Activated CD4-positive, alpha-beta memory T cell treated with anti-CD3 and anti-CD28 coated beads, Interleukin-2, amount 10 ng/mL, durations not matched to agents 7 days and 5 days (primary cell): ENCODE measurements at regions not wholly inside any gene's neighbourhood (a gene's known extent, or its start where the extent isn't known, plus 50 kb on each side); places are given as distances from the start of the nearest gene placed in this dataset.
A peak's percentile ranks its signal among the peaks of the same experiment; 100 is the strongest.

ENCODE experiments used
- CTCF ChIA-PET: fragments of 350-600 bp; sonication (Branson Sonifier 250); formaldehyde crosslinking; loops from one replicate; lab custom pipeline; 2021; ENCODE audit warnings: antibody characterized with exemption, inconsistent platforms; lab: Charles Lee
- POLR2A ChIA-PET: fragments of 350-600 bp; sonication (Branson Sonifier 250); formaldehyde crosslinking; loops from one replicate; lab custom pipeline; 2021; ENCODE audit warnings: antibody characterized with exemption; lab: Charles Lee
- DNase-seq: peaks from one replicate; pipeline ENCODE4 v3.0.0-alpha.2; 2020
- H3K27ac Mint-ChIP-seq: one replicate; pipeline ENCODE4 v1.8.0; 2021; ENCODE audit warnings: mild to moderate bottlenecking, mixed read lengths
- H3K27me3 Mint-ChIP-seq: one replicate; pipeline ENCODE4 v1.8.0; 2021; ENCODE audit warnings: mixed read lengths
- H3K36me3 Mint-ChIP-seq: one replicate; pipeline ENCODE4 v1.8.0; 2021; ENCODE audit warnings: low read depth, mixed read lengths
- H3K4me1 Mint-ChIP-seq: one replicate; pipeline ENCODE4 v1.8.0; 2021; ENCODE audit warnings: mixed read lengths
- H3K4me3 Mint-ChIP-seq: one replicate; pipeline ENCODE4 v1.8.0; 2021; ENCODE audit warnings: mild to moderate bottlenecking, mixed read lengths
- H3K9me3 Mint-ChIP-seq: one replicate; pipeline ENCODE4 v1.8.0; 2021; ENCODE audit warnings: mixed read lengths

DNA sequence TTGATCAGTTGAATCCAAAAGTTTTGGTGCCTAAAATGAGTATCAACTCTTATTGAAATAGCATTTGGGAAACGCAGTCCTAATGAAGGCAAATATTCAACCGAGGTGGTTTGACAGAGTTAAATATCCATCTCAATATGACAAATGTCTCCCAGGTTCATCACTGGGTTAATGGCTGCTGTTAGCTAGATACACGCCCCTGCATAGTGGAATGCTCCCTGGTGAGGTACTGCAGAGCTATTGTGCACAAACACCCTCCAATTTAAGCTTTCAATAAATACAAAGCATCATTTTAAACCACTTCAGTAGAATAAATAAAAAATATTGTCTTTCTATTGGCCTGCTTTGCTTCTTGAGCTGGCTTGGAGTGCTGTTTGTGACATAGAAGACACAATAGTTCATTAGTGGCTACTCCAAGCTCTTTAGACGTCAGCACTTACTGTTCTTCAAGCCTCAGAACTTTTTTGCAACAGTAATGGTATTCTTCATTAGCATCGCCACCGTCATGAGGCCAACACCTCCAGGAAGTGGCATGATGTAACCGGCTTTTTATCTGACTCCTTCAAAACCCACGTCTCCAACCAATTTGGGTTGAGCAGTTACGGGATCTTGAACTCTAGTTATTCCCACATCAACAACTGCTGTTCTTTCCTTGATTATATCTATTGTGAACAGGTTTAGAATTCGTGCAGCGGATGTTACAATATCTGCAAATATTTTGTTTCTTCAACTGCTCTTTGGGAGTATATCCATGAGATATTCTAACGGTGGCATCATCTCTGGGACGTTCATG lies 1159.6 kb upstream of the EPHA6 start:
- peaks cover 3% of the 10 kb centered on the region for H3K9me3 Mint-ChIP-seq
- no peak overlapping the region for H3K27ac Mint-ChIP-seq
- no peaks in the 10 kb centered on the region for H3K27me3 Mint-ChIP-seq
- DNase-seq: no peak
- CTCF ChIA-PET: no interaction called here
- POLR2A ChIA-PET: no interaction called here
- no peak overlapping the region for H3K4me3 Mint-ChIP-seq
- H3K36me3 Mint-ChIP-seq: no peaks in the 10 kb centered on the region
- no peaks in the 10 kb centered on the region for H3K4me1 Mint-ChIP-seq

DNA sequence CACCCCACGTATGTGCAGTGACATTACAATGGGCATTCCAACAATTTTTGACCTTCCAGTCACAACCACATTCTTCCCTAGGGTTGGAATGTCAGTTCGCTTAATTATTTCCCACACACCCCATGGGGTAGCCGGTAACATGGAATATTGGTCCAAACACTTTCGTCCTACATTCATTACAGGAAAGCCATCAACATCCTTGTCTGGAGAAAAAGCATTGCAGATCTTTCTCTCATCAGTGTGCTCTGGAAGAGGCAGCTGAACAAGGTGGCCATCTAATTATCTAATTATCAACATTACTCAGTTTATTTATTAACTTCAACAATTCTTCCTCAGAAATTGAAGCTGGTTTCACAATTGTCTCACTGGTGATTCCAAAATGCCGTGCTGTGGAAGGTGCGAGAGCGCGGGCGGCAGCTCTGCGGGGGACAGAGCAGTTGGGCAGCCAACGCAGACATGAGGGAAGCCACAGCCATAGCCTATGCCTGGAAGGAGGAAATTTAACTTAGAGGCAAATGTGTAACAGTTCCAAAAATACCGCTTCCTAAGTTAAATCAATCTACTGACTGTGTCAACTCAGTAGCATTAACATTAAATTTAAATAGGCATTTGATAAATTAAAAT lies 1158.9 kb upstream of the EPHA6 start:
- no peaks in the 10 kb centered on the region for H3K27me3 Mint-ChIP-seq

DNA sequence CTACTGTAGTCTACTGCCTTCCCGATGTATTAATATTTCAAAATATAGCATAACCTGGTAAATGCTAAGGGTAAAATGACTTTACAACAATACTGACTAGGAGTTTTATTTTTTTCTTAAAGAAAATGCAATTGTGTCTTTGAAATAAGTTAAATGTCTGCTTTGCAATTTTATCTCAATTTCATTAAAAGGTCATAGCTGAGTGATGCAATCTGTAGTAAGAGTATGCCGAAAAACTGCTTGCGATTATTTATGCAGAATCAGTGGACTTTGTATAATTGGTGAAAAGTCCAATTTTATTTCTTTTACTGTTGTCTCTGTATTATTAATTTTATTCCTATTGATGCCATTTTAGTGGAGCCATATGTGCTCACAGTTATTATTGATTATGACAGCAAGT lies 1143.6 kb upstream of the EPHA6 start:
- Mint-ChIP-seq H3K27ac (no peak overlapping the region), H3K36me3 (no peaks in the 10 kb centered on the region), H3K4me3 (no peak overlapping the region), H3K4me1 (no peaks in the 10 kb centered on the region), H3K9me3 (no peaks in the 10 kb centered on the region), H3K27me3 (no peaks in the 10 kb centered on the region)
- ChIA-PET POLR2A (no interaction called here), CTCF (no interaction called here)
- no peak for DNase-seq

More for the DNA sequence above, 1158.9 kb upstream of the EPHA6 start:
- H3K27ac Mint-ChIP-seq: no peak overlapping the region
- no peak for DNase-seq
- no peaks in the 10 kb centered on the region for H3K36me3 Mint-ChIP-seq
- no peaks in the 10 kb centered on the region for H3K9me3 Mint-ChIP-seq
- H3K4me3 Mint-ChIP-seq: no peak overlapping the region
- CTCF ChIA-PET: no interaction called here
- H3K4me1 Mint-ChIP-seq: no peaks in the 10 kb centered on the region
- POLR2A ChIA-PET: no interaction called here

DNA sequence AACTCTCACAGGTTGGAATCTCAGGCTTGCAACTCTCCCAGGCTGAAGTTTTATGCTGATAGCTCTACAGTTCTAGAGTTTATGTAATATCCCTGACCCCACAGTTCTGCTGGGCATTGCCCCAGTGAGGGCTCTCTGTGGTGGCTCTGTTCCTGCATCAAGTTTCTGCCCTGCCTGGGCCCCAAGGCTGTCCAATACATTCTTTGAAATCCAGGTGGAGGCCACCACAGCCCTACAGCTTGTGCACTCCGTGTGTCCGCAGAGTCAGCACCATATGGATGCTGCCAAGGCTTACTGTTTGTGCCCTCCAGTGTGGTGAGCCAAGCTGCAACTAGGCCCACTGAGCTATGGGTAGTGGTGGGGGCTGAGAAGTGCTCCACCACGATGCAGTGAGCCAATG lies 1141.2 kb upstream of the EPHA6 start:
- ChIA-PET POLR2A (no interaction called here), CTCF (no interaction called here)
- Mint-ChIP-seq H3K27ac (no peak overlapping the region), H3K36me3 (no peaks in the 10 kb centered on the region), H3K4me1 (no peaks in the 10 kb centered on the region), H3K9me3 (no peaks in the 10 kb centered on the region), H3K27me3 (no peaks in the 10 kb centered on the region), H3K4me3 (no peak overlapping the region)
- no peak for DNase-seq

DNA sequence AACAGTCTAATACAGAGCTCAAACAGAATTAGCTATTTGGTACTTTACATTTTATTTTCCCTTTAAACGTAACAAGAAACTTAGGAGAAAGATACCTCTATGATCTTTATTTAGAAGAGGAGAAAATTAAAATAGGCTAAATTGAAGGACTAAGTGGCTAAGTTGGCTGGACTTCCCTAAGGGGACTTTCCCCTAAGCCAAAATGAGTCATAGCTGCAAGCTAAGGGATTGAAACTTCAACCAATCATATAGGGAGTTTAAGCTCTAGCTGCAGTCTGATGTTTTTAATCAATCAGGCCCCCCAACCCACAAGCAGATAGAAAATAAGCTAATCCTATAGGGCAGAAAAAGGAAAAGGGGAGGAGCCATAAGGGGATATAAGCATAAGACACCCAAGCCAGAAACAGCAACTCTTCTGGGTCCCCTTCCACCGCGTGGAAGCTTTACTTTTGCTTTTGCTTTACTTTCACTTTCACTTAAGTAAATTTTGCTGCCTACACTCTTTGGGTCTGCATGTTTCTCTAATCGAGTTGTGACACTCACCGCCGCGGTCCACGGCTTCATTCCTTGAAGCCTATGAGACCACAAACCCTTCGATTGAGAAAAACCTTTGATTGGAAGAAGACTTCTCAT lies 1108.5 kb upstream of the EPHA6 start:
- CTCF ChIA-PET: no interaction called here
- Mint-ChIP-seq H3K27me3 (no peaks in the 10 kb centered on the region), H3K4me1 (no peaks in the 10 kb centered on the region), H3K9me3 (peaks cover 4% of the 10 kb centered on the region), H3K27ac (no peak overlapping the region), H3K36me3 (no peaks in the 10 kb centered on the region), H3K4me3 (peak overlapping the region; percentile 58)
- POLR2A ChIA-PET: no interaction called here
- peak; percentile 18 for DNase-seq

DNA sequence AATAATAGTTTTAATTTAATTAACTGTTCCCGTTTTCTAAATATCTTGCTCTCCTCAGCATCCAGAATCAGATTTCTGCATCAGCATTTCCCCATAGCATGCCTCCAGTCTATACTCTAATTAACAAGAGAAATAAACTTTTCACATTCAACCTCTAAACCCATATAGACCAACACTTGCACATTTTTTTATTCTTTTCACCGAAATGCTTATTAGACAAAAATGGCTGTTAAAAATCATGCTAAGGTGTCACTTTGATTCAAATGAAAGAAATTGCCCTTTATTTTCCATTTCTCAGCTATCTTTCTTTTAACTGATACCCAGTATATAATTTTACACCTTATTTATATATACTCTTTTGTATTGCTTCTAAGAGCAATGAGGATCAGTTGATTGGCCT lies 1107.1 kb upstream of the EPHA6 start:
- no peak overlapping the region for H3K27ac Mint-ChIP-seq
- H3K9me3 Mint-ChIP-seq: peaks cover 4% of the 10 kb centered on the region
- H3K4me3 Mint-ChIP-seq: no peak overlapping the region
- DNase-seq: no peak
- H3K27me3 Mint-ChIP-seq: no peaks in the 10 kb centered on the region
- H3K36me3 Mint-ChIP-seq: no peaks in the 10 kb centered on the region
- CTCF ChIA-PET: no interaction called here
- H3K4me1 Mint-ChIP-seq: no peaks in the 10 kb centered on the region
- POLR2A ChIA-PET: no interaction called here

DNA sequence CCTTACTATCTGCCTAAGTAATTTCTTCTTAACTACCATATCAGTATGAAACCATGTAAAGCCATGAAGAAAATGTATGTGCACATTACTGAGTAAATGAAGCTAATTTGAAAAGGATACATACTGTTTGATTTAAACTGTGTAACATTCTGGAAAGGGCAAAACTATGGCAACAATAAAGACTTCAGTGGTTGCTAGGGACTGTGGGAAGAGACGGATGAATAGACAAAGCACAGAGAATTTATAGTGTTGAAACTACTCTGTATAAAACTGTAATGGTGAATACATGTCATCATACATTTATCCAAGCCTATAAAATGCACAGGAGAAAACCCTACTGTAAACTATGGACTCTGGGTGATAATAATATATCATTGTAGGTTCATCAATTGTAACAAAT lies 1103.7 kb upstream of the EPHA6 start:
- POLR2A ChIA-PET: no interaction called here
- CTCF ChIA-PET: no interaction called here
- no peak overlapping the region for H3K4me3 Mint-ChIP-seq
- H3K27ac Mint-ChIP-seq: no peak overlapping the region
- H3K27me3 Mint-ChIP-seq: no peaks in the 10 kb centered on the region
- H3K9me3 Mint-ChIP-seq: no peaks in the 10 kb centered on the region
- no peaks in the 10 kb centered on the region for H3K36me3 Mint-ChIP-seq
- no peaks in the 10 kb centered on the region for H3K4me1 Mint-ChIP-seq
- no peak for DNase-seq

DNA sequence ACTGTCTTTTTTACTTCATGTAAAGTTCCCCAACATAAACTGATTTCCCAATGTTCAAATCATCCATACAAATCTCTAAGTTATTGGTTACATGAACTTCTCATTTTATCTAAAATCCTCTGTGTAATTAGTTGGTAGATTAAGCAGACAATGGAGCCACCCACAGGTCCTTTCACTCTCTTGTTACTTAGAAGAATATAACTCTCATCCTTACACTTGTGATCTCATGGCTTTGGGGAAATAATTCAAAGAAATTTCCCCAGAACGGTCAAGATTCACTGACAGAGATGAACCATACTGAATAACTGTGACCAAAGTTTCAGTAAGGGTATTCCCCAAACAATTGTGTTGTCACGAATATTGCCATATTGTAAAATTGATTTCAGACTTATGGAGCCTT lies 1102.6 kb upstream of the EPHA6 start:
- no peaks in the 10 kb centered on the region for H3K36me3 Mint-ChIP-seq
- H3K27me3 Mint-ChIP-seq: no peaks in the 10 kb centered on the region
- DNase-seq: no peak
- ChIA-PET POLR2A (no interaction called here), CTCF (no interaction called here)
- H3K4me3 Mint-ChIP-seq: no peak overlapping the region
- H3K4me1 Mint-ChIP-seq: no peaks in the 10 kb centered on the region
- H3K9me3 Mint-ChIP-seq: no peaks in the 10 kb centered on the region
- no peak overlapping the region for H3K27ac Mint-ChIP-seq

DNA sequence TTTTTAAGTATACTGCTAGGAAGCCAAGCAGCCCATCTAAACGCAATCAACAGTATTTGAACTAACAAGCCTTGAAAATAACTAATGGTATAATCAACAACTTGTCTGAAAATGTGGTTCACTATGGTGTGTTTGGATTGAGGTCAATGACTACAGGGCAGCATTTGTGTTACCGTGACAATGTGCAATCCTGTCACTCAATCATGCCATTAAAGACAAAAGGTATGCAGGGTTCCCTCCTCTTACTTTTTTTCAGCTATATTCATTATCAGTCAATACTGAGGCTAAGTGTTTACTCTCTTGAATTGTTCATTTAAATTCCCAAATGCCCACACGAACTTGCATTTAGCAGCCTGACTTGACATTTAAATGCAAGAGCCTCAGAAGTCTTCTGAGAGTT lies 1099.3 kb upstream of the EPHA6 start:
- Mint-ChIP-seq H3K27ac (no peak overlapping the region), H3K36me3 (no peaks in the 10 kb centered on the region), H3K4me3 (no peak overlapping the region), H3K9me3 (no peaks in the 10 kb centered on the region), H3K27me3 (no peaks in the 10 kb centered on the region), H3K4me1 (no peaks in the 10 kb centered on the region)
- ChIA-PET CTCF (no interaction called here), POLR2A (no interaction called here)
- no peak for DNase-seq

DNA sequence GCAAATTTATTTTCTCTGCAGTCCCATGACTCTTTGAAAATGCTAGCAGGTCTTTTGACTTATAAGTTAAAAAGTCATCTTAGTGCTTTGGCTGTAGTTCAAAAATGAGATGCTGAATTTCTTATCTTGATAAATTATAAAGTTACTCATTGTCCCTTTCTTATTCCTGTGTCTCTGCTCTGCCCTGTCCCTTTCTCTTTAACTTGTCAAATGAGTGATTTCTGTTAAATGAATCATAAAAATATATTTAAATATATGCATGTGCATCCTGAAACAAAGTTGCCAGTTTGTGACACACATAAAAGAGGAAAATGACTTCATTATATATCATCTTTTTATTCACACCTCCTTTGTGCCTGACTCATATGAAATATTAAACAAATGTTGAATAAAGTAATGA lies 1097.3 kb upstream of the EPHA6 start:
- no peak overlapping the region for H3K4me3 Mint-ChIP-seq
- POLR2A ChIA-PET: no interaction called here
- no peaks in the 10 kb centered on the region for H3K27me3 Mint-ChIP-seq
- no peaks in the 10 kb centered on the region for H3K9me3 Mint-ChIP-seq
- CTCF ChIA-PET: no interaction called here
- no peak overlapping the region for H3K27ac Mint-ChIP-seq
- H3K36me3 Mint-ChIP-seq: no peaks in the 10 kb centered on the region
- no peak for DNase-seq
- H3K4me1 Mint-ChIP-seq: no peaks in the 10 kb centered on the region

DNA sequence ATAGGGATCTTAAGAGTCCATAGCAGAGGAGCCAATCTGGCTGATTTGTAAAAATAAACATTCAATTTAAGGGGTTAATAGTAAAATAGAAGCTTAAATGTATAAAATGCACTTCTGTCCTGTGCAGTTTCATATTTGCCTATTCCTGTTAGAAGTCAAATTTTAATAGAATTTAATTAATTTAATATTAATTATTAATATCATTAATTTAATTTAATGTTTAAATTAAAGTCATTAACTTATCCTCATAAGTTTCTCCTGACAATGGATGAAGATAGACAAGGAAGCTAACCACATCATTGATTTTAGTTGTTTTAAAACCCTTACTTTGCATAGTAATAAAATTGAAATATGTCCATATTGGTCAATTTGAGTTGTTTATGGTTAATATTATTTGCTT lies 1096.2 kb upstream of the EPHA6 start:
- CTCF ChIA-PET: no interaction called here
- Mint-ChIP-seq H3K36me3 (no peaks in the 10 kb centered on the region), H3K9me3 (no peaks in the 10 kb centered on the region), H3K27me3 (no peaks in the 10 kb centered on the region), H3K27ac (no peak overlapping the region), H3K4me1 (no peaks in the 10 kb centered on the region), H3K4me3 (no peak overlapping the region)
- POLR2A ChIA-PET: no interaction called here
- no peak for DNase-seq

DNA sequence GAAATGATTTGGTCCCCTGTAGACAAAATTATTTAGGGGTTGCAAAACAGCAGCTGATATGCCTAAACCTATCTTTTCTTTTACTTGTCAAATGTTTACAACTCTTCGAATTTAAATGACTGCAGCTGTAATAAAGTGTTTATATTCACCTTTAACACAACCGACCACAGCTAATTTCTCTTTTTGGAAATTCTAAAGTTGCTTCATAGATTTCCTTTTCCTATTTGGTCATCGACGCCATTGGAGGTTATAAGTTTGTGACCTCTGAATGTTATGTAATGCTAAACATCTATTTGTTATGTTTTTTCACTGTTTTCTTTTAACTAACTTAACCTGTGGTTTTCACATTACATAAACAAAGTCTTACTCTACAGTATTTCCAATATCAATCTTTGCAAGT lies 1094.9 kb upstream of the EPHA6 start:
- no peaks in the 10 kb centered on the region for H3K9me3 Mint-ChIP-seq
- ChIA-PET CTCF (no interaction called here), POLR2A (no interaction called here)
- no peak overlapping the region for H3K4me3 Mint-ChIP-seq
- no peaks in the 10 kb centered on the region for H3K4me1 Mint-ChIP-seq
- no peak overlapping the region for H3K27ac Mint-ChIP-seq
- no peak for DNase-seq
- no peaks in the 10 kb centered on the region for H3K27me3 Mint-ChIP-seq
- no peaks in the 10 kb centered on the region for H3K36me3 Mint-ChIP-seq

DNA sequence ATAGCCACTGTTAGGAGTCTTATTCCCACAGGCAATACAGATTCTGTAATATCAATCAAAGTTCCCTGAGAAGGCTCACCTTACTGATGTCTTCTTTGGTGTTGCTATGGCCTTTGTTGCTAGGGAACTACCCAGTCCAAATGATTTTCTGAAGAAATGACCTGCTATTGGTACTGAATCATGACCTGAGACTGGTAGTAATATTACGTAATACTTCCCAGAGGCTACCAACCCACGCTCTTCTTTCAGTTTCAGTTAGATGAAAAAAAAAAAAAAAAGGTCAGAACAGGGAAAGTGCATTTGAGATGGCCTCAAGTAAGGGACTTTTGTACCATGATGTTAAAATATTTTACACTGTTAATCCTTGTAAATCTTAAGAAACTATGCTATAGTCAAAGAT lies 1092.5 kb upstream of the EPHA6 start:
- Mint-ChIP-seq H3K27me3 (no peaks in the 10 kb centered on the region), H3K27ac (no peak overlapping the region), H3K36me3 (no peaks in the 10 kb centered on the region), H3K4me1 (no peaks in the 10 kb centered on the region), H3K9me3 (no peaks in the 10 kb centered on the region), H3K4me3 (no peak overlapping the region)
- POLR2A ChIA-PET: no interaction called here
- CTCF ChIA-PET: no interaction called here
- DNase-seq: no peak

DNA sequence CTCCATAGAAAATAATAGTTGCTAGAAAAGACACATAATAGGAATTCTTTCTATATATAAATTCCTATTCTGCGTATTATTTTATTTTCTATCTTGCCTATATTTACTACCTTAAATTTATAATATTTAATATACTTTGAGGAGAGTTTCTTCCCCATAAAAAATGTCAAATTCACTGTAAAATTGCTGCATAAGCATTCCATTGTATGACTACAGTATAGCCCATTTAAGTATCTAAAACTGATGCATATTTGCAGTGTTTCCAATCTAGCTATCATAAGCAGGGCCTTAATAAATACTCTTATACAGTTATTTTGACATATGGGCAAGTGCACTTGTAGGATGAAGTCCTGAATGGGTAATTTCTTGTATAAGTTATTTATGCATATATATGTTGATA lies 1088.6 kb upstream of the EPHA6 start:
- H3K9me3 Mint-ChIP-seq: peaks cover 2% of the 10 kb centered on the region
- no peaks in the 10 kb centered on the region for H3K36me3 Mint-ChIP-seq
- H3K4me3 Mint-ChIP-seq: no peak overlapping the region
- H3K4me1 Mint-ChIP-seq: no peaks in the 10 kb centered on the region
- H3K27me3 Mint-ChIP-seq: no peaks in the 10 kb centered on the region
- POLR2A ChIA-PET: no interaction called here
- no peak for DNase-seq
- no peak overlapping the region for H3K27ac Mint-ChIP-seq
- CTCF ChIA-PET: no interaction called here
